ENCODE measurements at regions not wholly inside any gene's neighbourhood (a gene's known extent, or its start where the extent isn't known, plus 50 kb on each side); places are given as distances from the start of the nearest gene placed in this dataset.

GRCh38 chr3:174419216-174419615, 439.9 kb upstream of the NAALADL2 start:
- TF ChIP-seq MYC (IDR thresholded peaks at IDR 0.05; ENCODE audit: low read depth, low read length) (no peak), CTCF (IDR thresholded peaks at IDR 0.05; ENCODE audit: low read depth, low read length) (no peak), POLR2A (IDR thresholded peaks at IDR 0.05; ENCODE audit: extremely low read depth, insufficient read length) (no peak), MAX (IDR thresholded peaks at IDR 0.05; ENCODE audit: low read depth, low read length) (no peak)

DNA sequence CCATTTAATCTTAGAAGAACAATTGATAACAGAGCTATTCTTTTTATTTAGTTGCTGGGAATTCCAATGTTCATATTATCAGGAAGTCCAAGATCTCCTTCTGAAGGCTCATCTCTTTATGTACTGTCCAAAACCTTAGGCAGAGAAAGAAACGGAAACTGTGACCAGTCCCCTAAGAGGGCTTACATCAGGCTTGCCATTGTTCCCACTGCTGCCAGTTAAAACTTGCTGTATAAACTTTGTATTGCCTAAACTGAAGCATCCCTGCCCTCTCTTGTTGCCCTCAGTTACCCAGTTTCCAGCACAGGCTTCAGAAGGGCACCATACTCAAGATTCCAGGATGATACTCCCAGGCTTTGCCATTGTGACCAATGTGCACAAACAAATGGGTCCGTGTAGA, 435.2 kb upstream of the NAALADL2 start:
- TF ChIP-seq MYC (IDR thresholded peaks at IDR 0.05; ENCODE audit: low read depth, low read length) (no peak), MAX (IDR thresholded peaks at IDR 0.05; ENCODE audit: low read depth, low read length) (no peak), POLR2A (IDR thresholded peaks at IDR 0.05; ENCODE audit: extremely low read depth, insufficient read length) (no peak), CTCF (IDR thresholded peaks at IDR 0.05; ENCODE audit: low read depth, low read length) (no peak)
- no peak overlapping the region for H3K4me3 ChIP-seq (ENCODE audit: low read depth, low read length)
- no peak for DNase-seq (ENCODE audit: low read depth)

More at GRCh38 chr3:174419216-174419615, 439.9 kb upstream of the NAALADL2 start:
- no peak overlapping the region for H3K4me3 ChIP-seq (ENCODE audit: low read depth, low read length)
- DNase-seq (ENCODE audit: low read depth): no peak

DNA sequence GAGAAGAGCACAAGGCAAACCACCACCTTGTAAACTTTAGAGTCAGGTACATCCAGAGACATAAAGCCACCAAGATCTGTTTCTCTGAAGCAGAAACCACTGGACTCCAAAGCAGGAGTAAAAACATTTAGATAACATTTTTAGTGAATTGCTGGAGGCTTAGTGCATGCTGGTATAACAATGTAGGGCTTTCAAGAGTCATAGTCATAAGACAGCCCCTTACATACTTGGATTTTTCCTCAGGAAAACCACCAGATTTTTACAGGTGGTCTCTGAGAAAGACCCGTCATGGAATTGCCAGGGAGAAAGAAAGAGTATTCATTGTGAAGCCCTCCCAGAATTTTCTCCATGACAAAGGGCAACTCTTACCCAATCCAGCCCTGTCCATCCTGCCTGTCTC, 434.5 kb upstream of the NAALADL2 start:
- no peak for TF ChIP-seq MAX (IDR thresholded peaks at IDR 0.05; ENCODE audit: low read depth, low read length)
- no peak for TF ChIP-seq POLR2A (IDR thresholded peaks at IDR 0.05; ENCODE audit: extremely low read depth, insufficient read length)
- no peak for TF ChIP-seq MYC (IDR thresholded peaks at IDR 0.05; ENCODE audit: low read depth, low read length)
- TF ChIP-seq CTCF (IDR thresholded peaks at IDR 0.05; ENCODE audit: low read depth, low read length): no peak
- DNase-seq (ENCODE audit: low read depth): no peak
- no peak overlapping the region for H3K4me3 ChIP-seq (ENCODE audit: low read depth, low read length)

DNA sequence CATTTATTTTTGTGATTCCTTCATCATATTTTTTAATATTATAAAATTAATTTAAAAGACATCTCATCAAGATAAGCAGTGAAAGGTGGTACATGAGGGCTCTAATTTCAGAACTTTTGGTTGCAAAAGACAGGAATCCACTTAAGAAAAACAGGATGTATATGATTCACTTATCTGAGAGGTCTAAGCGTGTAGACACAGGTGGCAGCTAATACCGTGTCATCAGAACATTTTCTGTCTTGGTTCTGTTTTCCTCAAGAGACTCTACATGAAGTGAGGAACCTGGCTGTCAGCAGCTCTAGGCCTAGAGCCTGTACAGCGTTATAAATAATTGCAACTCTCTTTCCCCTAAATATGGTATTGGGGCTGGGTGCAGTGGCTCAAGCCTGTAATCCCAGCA, 433.7 kb upstream of the NAALADL2 start:
- H3K4me3 ChIP-seq (ENCODE audit: low read depth, low read length): no peak overlapping the region
- TF ChIP-seq CTCF (IDR thresholded peaks at IDR 0.05; ENCODE audit: low read depth, low read length): no peak
- no peak for TF ChIP-seq MAX (IDR thresholded peaks at IDR 0.05; ENCODE audit: low read depth, low read length)
- no peak for TF ChIP-seq POLR2A (IDR thresholded peaks at IDR 0.05; ENCODE audit: extremely low read depth, insufficient read length)
- TF ChIP-seq MYC (IDR thresholded peaks at IDR 0.05; ENCODE audit: low read depth, low read length): no peak
- no peak for DNase-seq (ENCODE audit: low read depth)

GRCh38 chr3:174430986-174431385, 428.1 kb upstream of the NAALADL2 start:
- TF ChIP-seq CTCF (IDR thresholded peaks at IDR 0.05; ENCODE audit: low read depth, low read length) (no peak), MYC (IDR thresholded peaks at IDR 0.05; ENCODE audit: low read depth, low read length) (no peak), POLR2A (IDR thresholded peaks at IDR 0.05; ENCODE audit: extremely low read depth, insufficient read length) (no peak), MAX (IDR thresholded peaks at IDR 0.05; ENCODE audit: low read depth, low read length) (no peak)
- no peak for DNase-seq (ENCODE audit: low read depth)
- no peak overlapping the region for H3K4me3 ChIP-seq (ENCODE audit: low read depth, low read length)

DNA sequence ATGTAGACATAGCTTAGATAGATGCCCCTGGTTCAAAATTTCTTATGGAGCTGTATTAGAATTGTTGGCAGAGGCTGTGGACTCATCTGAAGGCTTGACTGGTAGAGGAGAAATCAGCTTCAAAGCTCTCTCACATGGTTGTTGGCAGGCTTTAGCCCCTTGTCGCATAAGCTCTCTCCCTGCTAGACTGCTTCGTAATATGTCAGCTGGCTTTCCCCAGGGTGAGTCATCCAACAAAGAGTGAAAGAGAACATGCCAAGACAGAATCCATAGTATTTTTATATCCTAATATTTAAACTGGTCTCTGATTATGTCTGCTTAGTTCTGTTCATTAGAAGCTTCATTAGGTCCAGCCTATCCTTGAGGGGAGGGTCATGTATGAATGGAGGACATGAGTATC, 427.4 kb upstream of the NAALADL2 start:
- DNase-seq (ENCODE audit: low read depth): no peak
- TF ChIP-seq CTCF (IDR thresholded peaks at IDR 0.05; ENCODE audit: low read depth, low read length): no peak

More for the DNA sequence above, 427.4 kb upstream of the NAALADL2 start:
- H3K4me3 ChIP-seq (ENCODE audit: low read depth, low read length): no peak overlapping the region

Measured in NB4 (cell line).